ENCODE measurements at regions not wholly inside any gene's neighbourhood (a gene's known extent, or its start where the extent isn't known, plus 50 kb on each side); places are given as distances from the start of the nearest gene placed in this dataset.

GRCh38 chr2:58502931-58503330 is 261.8 kb upstream of the FANCL start:
- no peak for TF ChIP-seq SIN3A (IDR thresholded peaks at IDR 0.05; ENCODE audit: borderline replicate concordance, insufficient read depth, low read depth, low read length)
- no peak for TF ChIP-seq POLR2AphosphoS5 (IDR thresholded peaks at IDR 0.05; ENCODE audit: low read depth, low read length)
- no peak for TF ChIP-seq CTCF (IDR thresholded peaks at IDR 0.05)
- no peak for TF ChIP-seq TCF7L2 (IDR thresholded peaks at IDR 0.05; ENCODE audit: low read depth, low read length)
- TF ChIP-seq, protein P1, sequence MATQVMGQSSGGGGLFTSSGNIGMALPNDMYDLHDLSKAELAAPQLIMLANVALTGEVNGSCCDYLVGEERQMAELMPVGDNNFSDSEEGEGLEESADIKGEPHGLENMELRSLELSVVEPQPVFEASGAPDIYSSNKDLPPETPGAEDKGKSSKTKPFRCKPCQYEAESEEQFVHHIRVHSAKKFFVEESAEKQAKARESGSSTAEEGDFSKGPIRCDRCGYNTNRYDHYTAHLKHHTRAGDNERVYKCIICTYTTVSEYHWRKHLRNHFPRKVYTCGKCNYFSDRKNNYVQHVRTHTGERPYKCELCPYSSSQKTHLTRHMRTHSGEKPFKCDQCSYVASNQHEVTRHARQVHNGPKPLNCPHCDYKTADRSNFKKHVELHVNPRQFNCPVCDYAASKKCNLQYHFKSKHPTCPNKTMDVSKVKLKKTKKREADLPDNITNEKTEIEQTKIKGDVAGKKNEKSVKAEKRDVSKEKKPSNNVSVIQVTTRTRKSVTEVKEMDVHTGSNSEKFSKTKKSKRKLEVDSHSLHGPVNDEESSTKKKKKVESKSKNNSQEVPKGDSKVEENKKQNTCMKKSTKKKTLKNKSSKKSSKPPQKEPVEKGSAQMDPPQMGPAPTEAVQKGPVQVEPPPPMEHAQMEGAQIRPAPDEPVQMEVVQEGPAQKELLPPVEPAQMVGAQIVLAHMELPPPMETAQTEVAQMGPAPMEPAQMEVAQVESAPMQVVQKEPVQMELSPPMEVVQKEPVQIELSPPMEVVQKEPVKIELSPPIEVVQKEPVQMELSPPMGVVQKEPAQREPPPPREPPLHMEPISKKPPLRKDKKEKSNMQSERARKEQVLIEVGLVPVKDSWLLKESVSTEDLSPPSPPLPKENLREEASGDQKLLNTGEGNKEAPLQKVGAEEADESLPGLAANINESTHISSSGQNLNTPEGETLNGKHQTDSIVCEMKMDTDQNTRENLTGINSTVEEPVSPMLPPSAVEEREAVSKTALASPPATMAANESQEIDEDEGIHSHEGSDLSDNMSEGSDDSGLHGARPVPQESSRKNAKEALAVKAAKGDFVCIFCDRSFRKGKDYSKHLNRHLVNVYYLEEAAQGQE (IDR thresholded peaks at IDR 0.05; ENCODE audit: insufficient read depth in 1 of 2, low read depth in 2 of 2, low read length in 1 of 2) = no peak
- no TSS peak for BruUV-seq (replicated peaks)
- POLR2A ChIA-PET = no interaction called here
- CTCF ChIA-PET = no interaction called here
- no peaks in the 10 kb centered on the region; the same call in 1 of the 2 replicates for H3K27me3 ChIP-seq (ENCODE audit: control insufficient read depth, insufficient read depth, low read length)
- ATAC-seq = no peak
- no peak for DNase-seq (ENCODE audit: low read depth, low spot score)
- H3K9me3 ChIP-seq (ENCODE audit: control insufficient read depth, insufficient read depth, low read depth, low read length) = no peaks in the 10 kb centered on the region
- H3K4me3 ChIP-seq (ENCODE audit: low read depth in 2 of 2, low read length in 2 of 2) = no peak overlapping the region
- intact Hi-C loops (cut with micrococcal nuclease; ENCODE audit: unreplicated experiment) (no loop called here), in situ Hi-C loops (cut with HindIII; ENCODE audit: low pct_unique_long_range_greater_than_20kb, low sequenced_read_pairs) (no loop called here)
- no peaks in the 10 kb centered on the region for H3K4me1 ChIP-seq (ENCODE audit: control insufficient read depth, insufficient read depth, low read length)
- H3K27ac ChIP-seq (ENCODE audit: low read length) = no peak overlapping the region
- H3K36me3 ChIP-seq (ENCODE audit: control insufficient read depth, insufficient read depth, low read length) = no peaks in the 10 kb centered on the region

DNA sequence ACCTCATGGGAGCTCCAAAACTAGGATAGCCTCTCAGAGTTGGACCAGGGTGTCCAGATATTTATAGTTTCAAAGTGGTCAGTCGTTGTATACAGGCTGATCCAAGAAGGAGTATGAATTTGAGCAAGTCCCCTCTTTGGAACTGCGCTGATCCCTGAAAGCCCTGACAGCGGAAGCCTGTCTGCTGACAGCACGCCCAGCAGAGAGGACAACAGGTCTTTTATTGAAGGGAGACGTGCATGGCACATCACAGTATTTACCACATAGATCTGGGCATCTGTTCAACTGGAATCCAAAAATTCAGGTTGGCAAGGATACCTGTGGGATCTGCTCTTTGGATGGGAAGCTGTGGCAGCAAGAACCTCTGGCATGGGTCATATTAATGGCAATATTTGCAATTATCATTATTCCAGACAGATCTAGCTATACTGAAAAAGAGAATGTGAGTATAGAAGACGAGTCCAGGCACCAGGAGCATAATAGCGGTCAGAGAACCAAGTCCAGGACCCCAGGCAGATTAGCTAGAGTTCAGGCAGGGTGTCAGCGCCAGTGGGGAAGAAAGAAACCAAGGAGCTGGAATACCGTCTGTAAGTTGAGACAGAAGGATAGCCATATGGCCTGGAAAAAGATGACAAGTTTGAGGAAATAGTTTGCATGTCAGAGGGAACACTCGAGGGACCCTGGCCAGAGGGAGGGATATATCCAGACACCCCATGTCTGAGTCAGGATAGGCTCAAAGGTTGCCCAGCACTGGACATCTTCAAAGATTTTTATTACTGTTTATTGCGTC is 260.4 kb upstream of the FANCL start:
- in situ Hi-C loops (cut with HindIII; ENCODE audit: low pct_unique_long_range_greater_than_20kb, low sequenced_read_pairs) = no loop called here
- ChIA-PET POLR2A (no interaction called here), CTCF (no interaction called here)
- TF ChIP-seq, protein P1 (IDR thresholded peaks at IDR 0.05; ENCODE audit: insufficient read depth in 1 of 2, low read depth in 2 of 2, low read length in 1 of 2) = no peak
- TF ChIP-seq CTCF (IDR thresholded peaks at IDR 0.05) (no peak), SIN3A (IDR thresholded peaks at IDR 0.05; ENCODE audit: borderline replicate concordance, insufficient read depth, low read depth, low read length) (no peak), POLR2AphosphoS5 (IDR thresholded peaks at IDR 0.05; ENCODE audit: low read depth, low read length) (no peak), TCF7L2 (IDR thresholded peaks at IDR 0.05; ENCODE audit: low read depth, low read length) (no peak)
- DNase-seq (ENCODE audit: low read depth, low spot score) = no peak
- H3K36me3 ChIP-seq (ENCODE audit: control insufficient read depth, insufficient read depth, low read length) = no peaks in the 10 kb centered on the region
- no peaks in the 10 kb centered on the region; the same call in 1 of the 2 replicates for H3K27me3 ChIP-seq (ENCODE audit: control insufficient read depth, insufficient read depth, low read length)
- no peaks in the 10 kb centered on the region for H3K4me1 ChIP-seq (ENCODE audit: control insufficient read depth, insufficient read depth, low read length)
- H3K9me3 ChIP-seq (ENCODE audit: control insufficient read depth, insufficient read depth, low read depth, low read length) = no peaks in the 10 kb centered on the region
- BruUV-seq (replicated peaks) = no TSS peak
- ATAC-seq = no peak
- no peak overlapping the region for H3K4me3 ChIP-seq (ENCODE audit: low read depth in 2 of 2, low read length in 2 of 2)
- no peak overlapping the region for H3K27ac ChIP-seq (ENCODE audit: low read length)
- intact Hi-C loops (cut with micrococcal nuclease; ENCODE audit: unreplicated experiment) = no loop called here
